ENCODE measurements at regions not wholly inside any gene's neighbourhood (a gene's known extent, or its start where the extent isn't known, plus 50 kb on each side); places are given as distances from the start of the nearest gene placed in this dataset.
"Not testable (repeated sequence)": the region's sequence is repeated elsewhere in the genome, so short reads cannot be mapped to it uniquely, and the experiment has no call there.

- DNase-seq (ENCODE audit: low read depth) = no peak
Observed at GRCh38 chr15:38793206-38793810, 228.7 kb upstream of the RASGRP1 start.

DNA sequence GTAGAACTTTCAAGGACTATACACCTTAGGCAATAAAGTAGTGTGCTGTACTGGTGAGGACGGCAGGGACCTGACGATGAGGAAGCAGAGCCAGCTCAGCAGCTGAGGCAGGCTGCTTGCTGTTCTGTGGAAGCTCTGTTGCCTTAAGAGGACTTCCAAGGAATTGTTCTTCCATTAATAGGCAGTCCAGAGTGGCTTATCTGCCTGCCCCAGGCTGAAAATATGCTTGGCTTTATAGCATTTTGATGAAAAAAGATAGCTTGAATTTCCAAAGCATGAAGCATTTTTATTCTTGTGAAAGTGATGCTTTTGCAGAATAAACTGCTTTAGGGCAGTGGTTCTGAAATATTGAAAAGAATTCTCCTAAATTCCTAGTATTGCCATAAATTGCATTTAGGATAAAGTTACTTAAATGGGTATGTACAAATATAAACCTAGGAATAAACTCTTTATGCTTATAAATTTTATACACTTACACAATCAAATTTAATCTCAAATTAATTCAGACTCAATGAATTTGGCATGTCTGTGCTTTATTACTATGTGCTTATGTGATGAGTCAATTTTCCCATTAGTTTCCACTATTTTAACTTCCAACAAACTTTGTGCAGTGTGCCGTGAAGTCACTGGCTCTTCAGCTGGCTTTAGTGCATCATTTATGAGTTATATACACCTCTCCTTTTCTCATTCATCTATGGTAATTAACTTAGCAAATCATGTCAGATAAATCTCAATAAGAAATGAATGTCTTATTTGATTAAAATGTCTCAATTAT, 231.0 kb upstream of the RASGRP1 start:
- DNase-seq (ENCODE audit: low read depth) = no peak
- H3K4me3 ChIP-seq (ENCODE audit: control insufficient read depth, low read depth, low read length) = no peak overlapping the region
- no peak for TF ChIP-seq CTCF (conservative IDR thresholded peaks at IDR 0.05; ENCODE audit: control insufficient read depth, insufficient read depth, low read depth, low read length)

More at GRCh38 chr15:38793206-38793810, 228.7 kb upstream of the RASGRP1 start:
- TF ChIP-seq CTCF (conservative IDR thresholded peaks at IDR 0.05; ENCODE audit: control insufficient read depth, insufficient read depth, low read depth, low read length) = no peak
- H3K4me3 ChIP-seq (ENCODE audit: control insufficient read depth, low read depth, low read length) = no peak overlapping the region

GRCh38 chr15:38796589-38796988, 232.0 kb upstream of the RASGRP1 start:
- H3K4me3 ChIP-seq (ENCODE audit: control insufficient read depth, low read depth, low read length) = no peak overlapping the region
- no peak for DNase-seq (ENCODE audit: low read depth)
- TF ChIP-seq CTCF (conservative IDR thresholded peaks at IDR 0.05; ENCODE audit: control insufficient read depth, insufficient read depth, low read depth, low read length) = no peak

DNA sequence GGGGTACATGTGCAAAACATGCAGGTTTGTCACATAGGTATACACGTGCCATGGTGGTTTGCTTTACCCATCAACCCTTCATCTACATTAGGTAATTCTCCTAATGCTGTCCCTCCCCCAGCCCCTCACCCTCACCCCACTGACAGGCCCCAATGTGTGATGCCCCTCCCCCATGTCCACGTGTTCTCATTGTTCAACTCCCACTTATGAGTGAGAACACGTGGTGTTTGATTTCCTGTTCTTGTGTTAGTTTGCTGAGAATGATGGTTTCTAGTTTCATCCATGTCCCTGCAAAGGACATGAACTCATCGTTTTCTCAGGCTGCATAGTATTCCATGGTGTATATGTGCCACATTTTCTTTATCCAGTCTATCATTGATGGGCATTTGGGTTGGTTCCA, 232.9 kb upstream of the RASGRP1 start:
- not testable (repeated sequence) for DNase-seq (ENCODE audit: low read depth)

GRCh38 chr15:38799202-38799601, 234.6 kb upstream of the RASGRP1 start:
- not testable (repeated sequence) for DNase-seq (ENCODE audit: low read depth); H3K4me3 ChIP-seq (ENCODE audit: control insufficient read depth, low read depth, low read length)

More for the DNA sequence above, 232.9 kb upstream of the RASGRP1 start:
- H3K4me3 ChIP-seq (ENCODE audit: control insufficient read depth, low read depth, low read length) = not testable (repeated sequence)

DNA sequence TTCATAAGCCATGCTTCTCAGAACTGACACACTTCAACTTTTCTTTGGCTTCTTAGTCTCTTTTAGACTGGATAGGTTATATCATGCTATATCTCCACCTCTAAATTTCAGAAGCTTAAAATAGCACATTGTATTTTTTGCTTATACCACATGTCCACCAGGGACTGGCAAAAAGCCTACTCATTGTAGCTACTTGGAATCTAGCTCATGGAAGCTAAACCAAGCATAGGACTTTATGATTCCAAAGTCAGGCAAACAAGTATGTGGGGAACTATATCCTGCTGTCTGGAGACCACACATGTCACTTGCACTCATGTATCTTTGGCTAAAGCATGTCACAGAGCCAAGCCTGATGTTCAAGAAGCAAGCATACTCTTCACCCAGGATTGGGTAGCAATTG, 245.0 kb upstream of the RASGRP1 start:
- no peak overlapping the region for H3K4me3 ChIP-seq (ENCODE audit: control insufficient read depth, low read depth, low read length)
- no peak for TF ChIP-seq CTCF (conservative IDR thresholded peaks at IDR 0.05; ENCODE audit: control insufficient read depth, insufficient read depth, low read depth, low read length)
- no peak for DNase-seq (ENCODE audit: low read depth)

DNA sequence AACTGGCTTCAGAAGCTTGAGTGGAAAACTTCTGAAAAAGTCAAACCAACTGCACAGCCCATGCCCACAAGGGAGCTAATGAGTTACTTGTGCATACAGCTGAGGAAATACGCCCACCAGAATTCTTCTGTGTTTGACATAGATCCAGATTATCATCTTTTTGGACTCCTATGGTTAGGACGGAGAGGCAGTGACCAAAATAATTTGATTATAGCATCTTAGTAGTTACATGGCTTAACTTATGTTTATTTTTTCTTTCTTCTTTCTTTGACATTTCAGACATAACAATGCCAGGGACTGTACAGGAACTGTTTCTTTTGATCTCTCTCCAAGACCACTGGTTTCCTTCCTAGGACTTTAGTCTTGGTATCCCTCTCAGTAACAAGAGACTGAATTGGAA, 246.1 kb upstream of the RASGRP1 start:
- no peak for DNase-seq (ENCODE audit: low read depth)
- no peak for TF ChIP-seq CTCF (conservative IDR thresholded peaks at IDR 0.05; ENCODE audit: control insufficient read depth, insufficient read depth, low read depth, low read length)
- no peak overlapping the region for H3K4me3 ChIP-seq (ENCODE audit: control insufficient read depth, low read depth, low read length)

- not testable (repeated sequence) for DNase-seq (ENCODE audit: low read depth); H3K4me3 ChIP-seq (ENCODE audit: control insufficient read depth, low read depth, low read length)
Observed at GRCh38 chr15:38814254-38814653, 249.6 kb upstream of the RASGRP1 start.
